ENCODE measurements at regions not wholly inside any gene's neighbourhood (a gene's known extent, or its start where the extent isn't known, plus 50 kb on each side); places are given as distances from the start of the nearest gene placed in this dataset.

DNA sequence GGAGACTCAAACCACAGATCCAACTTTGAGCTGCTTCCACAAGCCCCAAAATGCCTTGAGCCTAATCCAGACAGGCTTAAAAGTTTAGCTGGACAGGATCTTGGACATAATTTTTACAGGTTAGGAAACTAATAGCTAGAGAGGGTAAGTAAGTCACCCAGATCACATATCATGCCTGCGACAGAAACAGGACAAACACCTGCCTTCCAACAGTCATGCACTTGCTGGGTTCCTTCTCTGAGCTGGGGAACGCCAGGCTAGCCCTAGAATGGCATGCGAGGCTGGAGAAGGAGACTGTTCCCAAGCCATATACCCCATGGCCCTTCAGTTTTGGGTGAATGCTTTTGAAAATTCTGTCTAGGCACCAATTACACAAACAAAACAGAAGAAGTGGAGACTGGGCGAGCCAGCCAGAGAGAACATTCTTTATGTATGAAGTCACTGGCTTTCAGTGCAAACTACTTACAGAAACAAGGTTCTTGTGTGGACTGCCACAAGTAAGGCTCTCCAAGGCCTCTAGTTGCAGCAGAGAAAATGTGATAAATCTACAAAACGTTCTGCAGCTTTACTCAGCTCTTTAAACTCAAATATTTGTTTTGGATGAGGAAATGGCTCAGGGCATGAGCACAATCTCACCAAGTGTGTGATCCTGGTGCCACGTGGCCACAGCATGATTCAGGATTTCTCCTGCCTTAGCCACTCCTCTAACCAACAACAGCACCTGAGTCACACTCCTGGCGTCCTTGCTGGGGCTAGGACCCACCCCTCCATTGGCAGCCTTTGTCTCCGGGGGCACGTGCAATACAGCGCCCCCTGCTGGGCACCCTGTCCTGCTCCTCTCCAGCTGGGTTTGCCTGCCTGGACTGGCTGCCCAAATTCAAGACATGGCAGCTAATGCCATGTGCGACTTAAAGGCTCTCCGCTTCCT, 73.4 kb upstream of the UBL3 start (continued):
- no peak for TF ChIP-seq ZNF157 (tag by site-specific recombination; IDR thresholded peaks at IDR 0.05)
- TF ChIP-seq, protein P1, sequence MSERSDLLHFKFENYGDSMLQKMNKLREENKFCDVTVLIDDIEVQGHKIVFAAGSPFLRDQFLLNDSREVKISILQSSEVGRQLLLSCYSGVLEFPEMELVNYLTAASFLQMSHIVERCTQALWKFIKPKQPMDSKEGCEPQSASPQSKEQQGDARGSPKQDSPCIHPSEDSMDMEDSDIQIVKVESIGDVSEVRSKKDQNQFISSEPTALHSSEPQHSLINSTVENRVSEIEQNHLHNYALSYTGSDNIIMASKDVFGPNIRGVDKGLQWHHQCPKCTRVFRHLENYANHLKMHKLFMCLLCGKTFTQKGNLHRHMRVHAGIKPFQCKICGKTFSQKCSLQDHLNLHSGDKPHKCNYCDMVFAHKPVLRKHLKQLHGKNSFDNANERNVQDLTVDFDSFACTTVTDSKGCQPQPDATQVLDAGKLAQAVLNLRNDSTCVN (tag by site-specific recombination; optimal IDR thresholded peaks at IDR 0.05) = peak; percentile 24
- TF ChIP-seq ZNF776 (tag by site-specific recombination; IDR thresholded peaks at IDR 0.05; ENCODE audit: borderline replicate concordance) = no peak
- no peak for TF ChIP-seq ZNF391 (tag by site-specific recombination; IDR thresholded peaks at IDR 0.05; ENCODE audit: borderline replicate concordance, low read depth)
- no peak for TF ChIP-seq ZNF560 (tag by site-specific recombination; IDR thresholded peaks at IDR 0.05; ENCODE audit: borderline replicate concordance)
- TF ChIP-seq, protein P2, sequence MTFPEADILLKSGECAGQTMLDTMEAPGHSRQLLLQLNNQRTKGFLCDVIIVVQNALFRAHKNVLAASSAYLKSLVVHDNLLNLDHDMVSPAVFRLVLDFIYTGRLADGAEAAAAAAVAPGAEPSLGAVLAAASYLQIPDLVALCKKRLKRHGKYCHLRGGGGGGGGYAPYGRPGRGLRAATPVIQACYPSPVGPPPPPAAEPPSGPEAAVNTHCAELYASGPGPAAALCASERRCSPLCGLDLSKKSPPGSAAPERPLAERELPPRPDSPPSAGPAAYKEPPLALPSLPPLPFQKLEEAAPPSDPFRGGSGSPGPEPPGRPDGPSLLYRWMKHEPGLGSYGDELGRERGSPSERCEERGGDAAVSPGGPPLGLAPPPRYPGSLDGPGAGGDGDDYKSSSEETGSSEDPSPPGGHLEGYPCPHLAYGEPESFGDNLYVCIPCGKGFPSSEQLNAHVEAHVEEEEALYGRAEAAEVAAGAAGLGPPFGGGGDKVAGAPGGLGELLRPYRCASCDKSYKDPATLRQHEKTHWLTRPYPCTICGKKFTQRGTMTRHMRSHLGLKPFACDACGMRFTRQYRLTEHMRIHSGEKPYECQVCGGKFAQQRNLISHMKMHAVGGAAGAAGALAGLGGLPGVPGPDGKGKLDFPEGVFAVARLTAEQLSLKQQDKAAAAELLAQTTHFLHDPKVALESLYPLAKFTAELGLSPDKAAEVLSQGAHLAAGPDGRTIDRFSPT (tag by site-specific recombination; IDR thresholded peaks at IDR 0.05) = peak; percentile 52; the same call in 1 of the 2 replicates
- TF ChIP-seq ZNF621 (tag by site-specific recombination; IDR thresholded peaks at IDR 0.05) = no peak
- TF ChIP-seq ZBTB17 (tag by site-specific recombination; IDR thresholded peaks at IDR 0.05) = peak; percentile 84
- peak; percentile 76 for TF ChIP-seq SP7 (tag by site-specific recombination; IDR thresholded peaks at IDR 0.05)
- TF ChIP-seq ZNF404 (tag by site-specific recombination; IDR thresholded peaks at IDR 0.05) = no peak
- TF ChIP-seq ZNF433 (tag by site-specific recombination; IDR thresholded peaks at IDR 0.05; ENCODE audit: low read depth) = no peak
- TF ChIP-seq, protein P3, sequence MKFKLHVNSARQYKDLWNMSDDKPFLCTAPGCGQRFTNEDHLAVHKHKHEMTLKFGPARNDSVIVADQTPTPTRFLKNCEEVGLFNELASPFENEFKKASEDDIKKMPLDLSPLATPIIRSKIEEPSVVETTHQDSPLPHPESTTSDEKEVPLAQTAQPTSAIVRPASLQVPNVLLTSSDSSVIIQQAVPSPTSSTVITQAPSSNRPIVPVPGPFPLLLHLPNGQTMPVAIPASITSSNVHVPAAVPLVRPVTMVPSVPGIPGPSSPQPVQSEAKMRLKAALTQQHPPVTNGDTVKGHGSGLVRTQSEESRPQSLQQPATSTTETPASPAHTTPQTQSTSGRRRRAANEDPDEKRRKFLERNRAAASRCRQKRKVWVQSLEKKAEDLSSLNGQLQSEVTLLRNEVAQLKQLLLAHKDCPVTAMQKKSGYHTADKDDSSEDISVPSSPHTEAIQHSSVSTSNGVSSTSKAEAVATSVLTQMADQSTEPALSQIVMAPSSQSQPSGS (tag by site-specific recombination; IDR thresholded peaks at IDR 0.05; ENCODE audit: low read depth) = no peak
- TF ChIP-seq ZNF629 (tag by site-specific recombination; IDR thresholded peaks at IDR 0.05) = peak; percentile 82
- TF ChIP-seq ZNF473 (tag by site-specific recombination; IDR thresholded peaks at IDR 0.05) = no peak
- TF ChIP-seq TCF7L2 (IDR thresholded peaks at IDR 0.05; ENCODE audit: borderline replicate concordance, low read depth, low read length) = no peak
- TF ChIP-seq ELK4 (IDR thresholded peaks at IDR 0.05; ENCODE audit: borderline replicate concordance, low read depth, low read length) = no peak
- TF ChIP-seq ZNF266 (tag by site-specific recombination; IDR thresholded peaks at IDR 0.05; ENCODE audit: low read depth) = no peak
- TF ChIP-seq ZNF639 (tag by site-specific recombination; IDR thresholded peaks at IDR 0.05) = no peak
- no peak for TF ChIP-seq ZNF843 (tag by site-specific recombination; IDR thresholded peaks at IDR 0.05)
- no peak for TF ChIP-seq EGR2 (tag by site-specific recombination; IDR thresholded peaks at IDR 0.05; ENCODE audit: low read depth)
- TF ChIP-seq ZNF211 (tag by site-specific recombination; IDR thresholded peaks at IDR 0.05; ENCODE audit: low read depth) = no peak
- TF ChIP-seq PRDM1 (tag by site-specific recombination; IDR thresholded peaks at IDR 0.05) = no peak
- no peak for TF ChIP-seq ZNF132 (tag by site-specific recombination; IDR thresholded peaks at IDR 0.05; ENCODE audit: borderline replicate concordance)
- TF ChIP-seq ZFP69B (tag by site-specific recombination; IDR thresholded peaks at IDR 0.05) = peak; percentile 90
- no peak for TF ChIP-seq ZBTB8A (tag by site-specific recombination; IDR thresholded peaks at IDR 0.05)
- no peak for TF ChIP-seq ZNF155 (tag by site-specific recombination; IDR thresholded peaks at IDR 0.05)
- TF ChIP-seq, protein P4, sequence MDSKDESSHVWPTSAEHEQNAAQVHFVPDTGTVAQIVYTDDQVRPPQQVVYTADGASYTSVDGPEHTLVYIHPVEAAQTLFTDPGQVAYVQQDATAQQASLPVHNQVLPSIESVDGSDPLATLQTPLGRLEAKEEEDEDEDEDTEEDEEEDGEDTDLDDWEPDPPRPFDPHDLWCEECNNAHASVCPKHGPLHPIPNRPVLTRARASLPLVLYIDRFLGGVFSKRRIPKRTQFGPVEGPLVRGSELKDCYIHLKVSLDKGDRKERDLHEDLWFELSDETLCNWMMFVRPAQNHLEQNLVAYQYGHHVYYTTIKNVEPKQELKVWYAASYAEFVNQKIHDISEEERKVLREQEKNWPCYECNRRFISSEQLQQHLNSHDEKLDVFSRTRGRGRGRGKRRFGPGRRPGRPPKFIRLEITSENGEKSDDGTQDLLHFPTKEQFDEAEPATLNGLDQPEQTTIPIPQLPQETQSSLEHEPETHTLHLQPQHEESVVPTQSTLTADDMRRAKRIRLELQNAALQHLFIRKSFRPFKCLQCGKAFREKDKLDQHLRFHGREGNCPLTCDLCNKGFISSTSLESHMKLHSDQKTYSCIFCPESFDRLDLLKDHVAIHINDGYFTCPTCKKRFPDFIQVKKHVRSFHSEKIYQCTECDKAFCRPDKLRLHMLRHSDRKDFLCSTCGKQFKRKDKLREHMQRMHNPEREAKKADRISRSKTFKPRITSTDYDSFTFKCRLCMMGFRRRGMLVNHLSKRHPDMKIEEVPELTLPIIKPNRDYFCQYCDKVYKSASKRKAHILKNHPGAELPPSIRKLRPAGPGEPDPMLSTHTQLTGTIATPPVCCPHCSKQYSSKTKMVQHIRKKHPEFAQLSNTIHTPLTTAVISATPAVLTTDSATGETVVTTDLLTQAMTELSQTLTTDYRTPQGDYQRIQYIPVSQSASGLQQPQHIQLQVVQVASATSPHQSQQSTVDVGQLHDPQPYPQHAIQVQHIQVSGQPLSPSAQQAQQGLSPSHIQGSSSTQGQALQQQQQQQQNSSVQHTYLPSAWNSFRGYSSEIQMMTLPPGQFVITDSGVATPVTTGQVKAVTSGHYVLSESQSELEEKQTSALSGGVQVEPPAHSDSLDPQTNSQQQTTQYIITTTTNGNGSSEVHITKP (tag by site-specific recombination; IDR thresholded peaks at IDR 0.05) = peak; percentile 68
